ENCODE measurements at regions not wholly inside any gene's neighbourhood (a gene's known extent, or its start where the extent isn't known, plus 50 kb on each side); places are given as distances from the start of the nearest gene placed in this dataset.

DNA sequence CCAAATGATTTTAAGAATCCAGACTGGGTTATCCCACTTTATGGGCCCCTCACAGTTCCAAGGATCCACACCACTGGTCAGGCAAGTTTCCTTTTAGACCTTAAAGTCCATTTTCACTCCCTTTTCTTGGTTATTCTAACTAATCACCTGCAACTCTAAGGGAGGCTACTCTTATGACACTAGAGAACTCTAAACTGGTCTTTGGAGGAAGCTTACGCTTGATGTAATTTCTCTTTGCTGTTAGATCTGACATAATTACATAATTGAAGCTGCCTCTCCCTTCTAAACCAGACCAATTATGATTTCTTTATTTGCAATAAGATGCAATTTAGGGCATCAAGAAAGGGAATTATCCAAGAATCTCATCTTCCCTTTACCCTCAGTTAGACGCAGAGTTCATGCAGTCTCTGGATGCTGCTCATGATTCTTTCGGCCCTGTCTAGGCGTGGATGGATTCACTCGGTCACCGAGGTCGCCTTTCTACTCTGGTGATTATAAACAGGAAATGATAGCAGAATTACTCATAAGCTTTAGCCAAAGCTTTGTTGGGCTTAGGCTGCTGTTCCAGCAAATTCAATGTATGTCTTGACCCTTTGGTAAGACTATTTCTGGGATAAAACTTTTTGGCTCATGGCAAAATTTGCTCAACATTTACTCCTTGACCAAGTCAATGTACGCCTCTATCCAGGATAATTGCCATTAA is 130.9 kb upstream of the PRNP start:
- DNase-seq, result no peak

DNA sequence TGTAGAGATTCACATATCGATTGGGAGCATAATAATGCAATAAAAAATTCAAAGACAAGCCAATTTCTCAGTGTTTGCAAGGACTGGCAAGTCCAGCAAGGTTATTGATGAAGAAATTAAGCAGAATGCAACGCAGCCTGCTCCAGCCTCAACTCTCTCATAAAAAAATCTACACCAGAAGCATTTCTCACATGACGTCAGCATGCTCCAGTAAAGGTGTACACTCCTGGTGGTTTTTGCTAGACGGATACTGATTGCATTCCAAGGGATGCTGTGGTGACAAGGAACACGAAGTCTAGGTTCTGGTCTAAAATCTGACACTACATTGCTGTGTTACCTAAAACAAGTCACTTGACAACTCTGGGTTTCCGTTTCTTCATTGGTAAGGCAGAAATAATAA is 131.9 kb upstream of the PRNP start:
- no peak for DNase-seq

- DNase-seq, result no peak
Measured at GRCh38 chr20:4552075-4552640, 134.1 kb upstream of the PRNP start.

DNA sequence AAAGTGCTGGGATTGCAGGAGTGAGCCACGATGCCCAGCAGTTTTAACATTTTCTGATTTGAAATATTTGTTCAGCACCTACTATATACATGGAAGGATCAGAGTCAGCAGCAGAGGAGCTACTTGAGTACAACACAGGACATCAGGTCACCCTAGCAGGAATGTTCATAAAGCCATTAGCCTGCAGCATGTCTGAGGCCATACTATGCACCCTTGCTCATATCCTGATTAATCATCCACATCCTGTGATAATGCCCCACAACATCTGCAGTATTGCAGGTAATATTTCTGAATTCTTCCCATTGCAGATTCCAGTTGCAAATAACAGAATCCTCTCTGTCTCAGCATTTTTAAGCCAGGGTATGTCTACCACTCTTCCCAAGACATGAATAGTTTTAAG is 135.5 kb upstream of the PRNP start:
- no peak for DNase-seq

GRCh38 chr20:4549711-4550259 is 136.5 kb upstream of the PRNP start:
- DNase-seq, result no peak

DNA sequence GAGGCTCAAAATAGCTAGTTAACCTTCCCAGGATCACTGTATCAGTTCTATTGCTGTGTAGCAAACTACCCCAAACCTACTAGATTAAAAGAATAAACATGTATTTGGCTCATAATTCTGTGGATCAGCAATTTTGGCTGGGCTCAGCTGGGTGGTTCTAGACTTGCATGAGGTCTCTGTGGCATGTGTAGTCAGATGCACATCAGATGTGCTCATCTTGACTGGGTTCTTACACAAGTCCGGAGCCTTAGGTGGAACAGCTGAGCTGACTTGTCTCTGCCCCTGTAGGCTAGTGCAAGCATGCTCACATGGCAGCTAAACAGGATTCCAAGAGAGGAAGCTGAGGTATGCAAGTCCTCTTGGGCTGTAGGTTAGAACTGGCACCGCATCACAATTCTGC is 137.7 kb upstream of the PRNP start:
- no peak for DNase-seq

DNA sequence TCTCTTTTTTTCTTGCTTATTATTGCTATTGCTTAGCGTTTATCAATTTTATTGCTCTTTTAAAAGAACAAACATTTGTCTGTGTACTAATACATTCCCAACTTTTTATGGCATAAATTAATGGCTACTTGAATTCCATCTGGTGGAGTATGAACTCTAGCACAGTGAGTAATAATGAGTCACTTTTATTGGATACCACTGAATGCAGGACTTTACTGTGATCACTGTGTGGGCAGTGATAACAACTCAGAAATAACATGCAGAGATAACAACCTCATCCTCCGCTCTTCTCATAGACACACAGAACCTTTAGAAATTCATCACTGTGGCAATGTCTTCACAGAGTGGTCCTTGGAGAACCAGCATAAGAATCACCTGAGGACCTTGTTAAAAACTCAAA is 139.5 kb upstream of the PRNP start:
- DNase-seq, result no peak

DNA sequence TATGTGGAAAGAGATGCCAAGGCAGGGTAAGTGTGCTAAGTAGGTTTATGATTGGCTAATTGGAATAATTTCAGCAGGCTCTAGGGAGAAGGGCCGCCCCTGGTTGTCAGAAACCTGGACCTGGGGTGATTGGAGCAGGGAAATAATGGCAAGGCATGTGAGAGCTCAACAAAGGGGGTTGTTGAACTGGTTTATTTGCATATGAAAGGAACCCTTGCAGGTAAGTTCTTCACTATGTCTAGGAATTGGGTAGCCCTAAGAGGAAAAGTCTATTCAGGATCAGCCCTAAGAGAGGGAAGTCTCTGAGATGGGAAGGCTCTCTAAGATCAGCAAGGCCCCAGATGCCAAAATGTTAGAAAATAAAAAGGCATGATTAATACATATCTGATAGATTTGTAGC is 139.9 kb upstream of the PRNP start:
- DNase-seq, result no peak

DNA sequence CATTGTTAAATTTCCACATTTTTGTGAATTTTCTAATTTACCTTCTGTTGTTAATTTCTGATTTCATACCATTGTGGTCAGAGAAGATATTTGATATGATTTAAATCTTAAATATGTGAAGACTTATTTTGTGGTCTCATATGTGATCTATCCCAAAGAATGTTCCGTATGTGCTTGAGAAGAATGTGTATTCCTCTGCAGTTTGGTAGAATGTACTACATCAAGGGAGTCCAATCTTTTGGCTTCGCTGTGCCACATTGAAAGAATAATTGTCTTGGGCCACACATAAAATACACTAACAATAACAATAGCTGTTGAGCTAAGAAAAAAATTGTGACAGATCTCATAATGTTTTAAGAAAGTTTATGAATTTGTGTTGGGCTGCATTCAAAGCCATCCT is 140.7 kb upstream of the PRNP start:
- no peak for DNase-seq

DNA sequence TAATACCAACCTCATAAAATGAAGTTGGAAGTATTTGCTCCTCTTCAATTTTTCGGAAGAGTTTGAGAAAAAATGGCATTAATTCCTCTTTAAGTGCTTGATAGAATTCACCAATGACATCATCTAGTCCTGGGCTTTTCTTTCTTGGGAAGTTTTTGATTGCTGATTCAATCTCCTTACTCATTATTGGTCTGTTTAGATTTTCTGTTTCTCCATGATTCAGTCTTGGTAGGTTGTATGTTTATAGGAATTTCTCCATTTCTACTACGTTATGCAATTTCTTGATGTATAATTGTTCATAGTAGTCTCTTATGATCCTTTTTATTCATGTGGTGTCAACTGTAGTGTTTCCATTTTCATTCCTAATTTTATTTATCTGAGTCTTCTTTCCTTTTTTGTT is 141.5 kb upstream of the PRNP start:
- DNase-seq, result no peak

GRCh38 chr20:4542270-4542669 is 144.0 kb upstream of the PRNP start:
- DNase-seq, result no peak

DNA sequence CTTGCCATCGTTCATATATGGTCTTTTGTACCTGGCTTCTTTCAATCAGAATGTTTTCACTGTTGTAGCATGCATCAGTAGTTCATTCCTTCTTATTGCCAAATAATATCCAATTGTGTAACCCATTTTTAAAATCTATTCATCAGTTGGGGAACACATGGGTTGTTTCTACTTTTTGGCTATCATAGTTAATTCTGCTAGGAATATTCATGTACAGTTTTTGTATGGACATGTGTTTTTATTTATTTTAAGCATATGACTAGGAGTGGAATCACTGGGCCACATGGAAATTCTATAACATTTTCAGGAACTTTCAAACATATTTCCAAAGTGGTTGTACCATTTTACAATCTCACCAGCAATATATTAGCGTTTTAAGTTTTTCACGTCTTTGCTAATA is 151.9 kb upstream of the PRNP start:
- DNase-seq, result no peak

- no peak for DNase-seq
Measured at GRCh38 chr20:4533368-4534133, 152.7 kb upstream of the PRNP start.

DNA sequence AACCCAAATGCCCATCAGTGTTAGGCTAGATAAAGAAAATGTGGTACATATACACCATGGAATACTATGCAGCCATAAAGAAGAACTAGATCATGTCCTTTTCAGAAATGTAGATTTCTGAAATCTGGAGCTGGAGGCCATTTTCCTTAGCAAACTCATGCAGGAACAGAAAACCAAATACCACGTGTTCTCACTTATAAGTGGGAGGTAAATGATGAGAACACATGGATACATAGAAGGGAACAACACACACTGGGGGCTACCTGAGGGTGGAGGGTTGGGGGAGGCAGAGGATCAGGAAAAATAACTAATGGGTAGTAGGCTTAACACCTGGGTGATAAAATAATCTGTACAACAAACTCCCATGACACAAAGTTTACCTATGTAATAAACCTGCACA is 153.5 kb upstream of the PRNP start:
- DNase-seq, result no peak

DNA sequence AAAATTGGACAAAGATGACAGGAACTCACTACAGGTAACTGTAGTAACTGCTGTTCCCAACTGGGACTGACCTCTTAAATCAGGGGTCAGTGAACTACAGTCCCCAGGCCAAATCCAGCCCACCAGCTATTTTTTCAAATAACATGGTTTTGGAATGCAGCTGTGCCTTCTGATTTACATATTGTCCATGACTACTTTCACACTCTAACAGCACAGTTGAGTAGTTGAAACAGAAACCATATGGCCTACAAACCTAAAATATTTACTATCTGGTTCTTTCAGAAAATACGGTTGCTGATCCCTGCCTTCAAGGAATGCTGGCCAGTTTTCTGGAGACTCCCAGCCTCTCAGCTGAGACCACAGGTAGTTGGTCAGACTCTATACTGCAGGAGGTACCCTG is 161.5 kb upstream of the PRNP start:
- no peak for DNase-seq

DNA sequence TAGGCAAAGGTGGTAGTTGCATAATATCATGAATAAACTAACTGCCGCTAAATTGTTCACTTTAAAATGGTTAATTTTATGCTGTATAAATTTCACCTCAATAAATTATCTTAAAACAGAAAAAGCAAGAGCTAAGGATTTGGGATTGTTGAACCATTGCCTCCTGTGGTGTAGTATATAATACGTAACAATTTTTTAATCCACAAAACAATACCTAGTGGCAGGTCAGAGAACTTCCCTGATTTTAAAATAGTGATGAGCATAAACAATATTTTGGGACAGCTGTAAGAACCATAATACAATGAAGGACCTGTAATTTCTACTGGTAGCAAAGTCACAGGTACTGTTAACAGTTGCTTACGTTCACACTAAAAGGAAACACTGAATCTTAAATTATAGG is 161.9 kb upstream of the PRNP start:
- no peak for DNase-seq

- DNase-seq, result no peak
Measured at GRCh38 chr20:4522310-4522709, 163.9 kb upstream of the PRNP start.

GRCh38 chr20:4521170-4521968 is 164.9 kb upstream of the PRNP start:
- no peak for DNase-seq

DNA sequence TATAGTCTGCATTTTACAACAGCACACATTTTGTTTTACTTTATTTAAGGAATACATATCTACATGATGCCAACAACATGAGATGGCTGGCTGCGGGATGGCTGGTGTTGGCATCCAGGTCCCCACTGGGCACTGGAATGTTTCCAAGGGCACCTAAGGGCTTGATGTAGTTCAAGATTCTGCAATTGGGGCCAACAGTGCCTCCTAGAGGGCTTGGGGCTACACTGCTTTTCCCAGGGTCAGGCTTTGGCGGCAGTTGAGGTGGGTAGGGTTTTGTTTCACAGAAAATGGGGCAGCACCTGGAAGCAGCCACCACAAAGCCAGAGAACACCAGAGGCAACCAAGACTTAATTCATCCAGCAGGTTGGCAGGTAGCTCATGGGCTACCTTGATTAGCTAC is 166.7 kb upstream of the PRNP start:
- no peak for DNase-seq

- DNase-seq, result no peak
Measured at GRCh38 chr20:4516876-4517275, 169.4 kb upstream of the PRNP start.

DNA sequence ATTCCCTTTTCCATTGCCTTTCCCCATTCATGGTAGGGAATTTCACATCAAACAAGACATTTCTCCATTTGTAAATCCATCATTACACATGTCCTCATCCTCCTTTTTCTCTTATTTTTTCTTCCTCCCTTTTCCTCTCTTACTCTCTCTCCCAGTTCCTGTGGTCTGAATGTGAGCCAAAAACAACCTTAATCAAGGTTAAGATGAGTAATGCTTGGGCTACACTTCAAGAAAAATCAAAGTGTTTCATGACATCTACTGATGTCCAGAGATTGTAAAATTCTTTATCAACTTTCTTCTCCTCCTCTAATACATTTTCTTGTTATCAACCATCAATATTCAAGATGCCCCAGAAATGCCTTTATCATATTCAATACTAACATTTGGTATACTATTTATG is 172.5 kb upstream of the PRNP start:
- DNase-seq, result no peak

- no peak for DNase-seq
Measured at GRCh38 chr20:4512891-4513550, 173.2 kb upstream of the PRNP start.

- no peak for DNase-seq
Measured at GRCh38 chr20:4511776-4512175, 174.5 kb upstream of the PRNP start.

All from activated effector memory CD4-positive, alpha-beta T cell treated with anti-CD3 and anti-CD28 coated beads, Interleukin-2, amount 50 U/mL, for 16 hours (primary cell).